Hematopoietic multipotent progenitor cell treated with erythropoietin and hydrocortisone succinate and interleukin-3 and kit ligand, for 6 days (in vitro differentiated cells): ENCODE measurements at regions not wholly inside any gene's neighbourhood (a gene's known extent, or its start where the extent isn't known, plus 50 kb on each side); places are given as distances from the start of the nearest gene placed in this dataset.

Experiments used
- DNase-seq: peaks from one replicate; pipeline ENCODE4 v3.0.0-alpha.2; 2015

DNA sequence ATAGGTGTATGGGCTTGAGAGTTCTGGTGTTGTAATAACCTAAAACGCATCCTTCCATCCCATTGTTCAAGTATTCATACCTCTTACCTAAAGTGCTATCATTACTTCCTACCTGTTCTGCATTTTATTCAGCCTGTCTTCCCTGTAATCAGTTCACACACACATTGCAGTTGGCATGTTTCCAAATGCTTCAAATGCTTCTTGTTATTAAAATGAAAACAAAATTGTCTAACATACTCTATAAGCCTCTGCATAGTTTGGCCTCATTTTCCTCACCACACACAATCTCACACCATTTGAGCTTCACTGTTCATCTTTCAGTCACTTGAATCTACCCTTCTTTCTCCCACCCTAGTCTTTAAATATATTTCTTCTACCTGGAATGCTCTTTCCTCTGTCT, 1178.2 kb upstream of the NRXN1 start:
- no peak for DNase-seq

DNA sequence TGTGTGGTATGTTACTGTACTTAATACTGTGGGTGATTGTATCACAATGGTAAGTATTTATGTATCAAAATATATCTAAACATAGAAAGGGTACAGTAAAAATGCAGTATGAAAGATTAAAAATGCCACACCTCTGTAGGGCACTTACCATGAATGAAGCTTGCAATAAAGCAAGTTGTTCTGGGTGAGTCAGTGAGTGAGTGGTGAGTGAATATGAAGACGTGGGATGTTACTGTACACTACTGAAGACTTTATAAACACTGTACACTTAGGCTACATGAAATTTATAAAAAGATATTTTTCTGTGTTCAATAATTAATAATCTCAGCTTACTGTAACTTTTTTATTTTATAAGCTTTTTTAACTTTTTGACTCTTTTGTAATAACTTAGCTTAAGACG, 1162.4 kb upstream of the NRXN1 start:
- DNase-seq, result no peak

DNA sequence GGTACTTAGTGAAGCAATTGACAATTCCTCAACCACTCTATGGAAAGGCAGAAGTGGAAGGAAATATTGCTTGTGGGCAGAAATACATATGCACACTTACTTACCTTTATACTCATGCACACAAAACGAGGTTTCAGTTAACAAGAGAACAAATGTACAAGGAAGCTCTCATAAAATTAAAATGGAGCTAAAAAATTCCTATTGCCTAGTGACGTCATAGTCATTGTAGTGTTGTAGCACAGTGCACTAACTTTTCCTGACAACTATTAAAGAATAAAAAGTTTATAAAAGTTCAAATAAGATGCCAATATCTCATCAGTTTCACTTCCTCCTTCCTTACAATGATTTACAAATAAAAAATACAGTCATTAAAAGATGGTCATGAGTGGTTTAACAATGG, 1161.9 kb upstream of the NRXN1 start:
- no peak for DNase-seq

DNA sequence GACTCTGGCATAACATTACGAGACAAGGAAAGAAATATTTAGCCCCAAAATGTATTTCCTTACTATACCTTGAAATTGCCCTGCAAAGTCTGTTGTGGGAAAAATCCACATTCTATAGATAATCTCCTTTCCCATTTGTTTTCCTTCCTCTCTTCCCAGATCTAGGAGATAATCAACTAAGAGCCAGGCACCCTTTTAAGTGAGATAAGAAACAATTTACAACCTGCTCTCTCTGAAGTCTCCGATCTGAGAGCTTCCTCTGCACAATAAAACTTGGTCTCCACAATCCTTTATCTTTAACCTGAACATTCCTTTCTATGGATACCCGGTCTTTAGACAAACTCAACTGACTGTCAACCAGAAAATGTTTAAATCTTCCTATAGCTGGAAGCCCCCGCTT, 1160.7 kb upstream of the NRXN1 start:
- DNase-seq, result no peak

DNA sequence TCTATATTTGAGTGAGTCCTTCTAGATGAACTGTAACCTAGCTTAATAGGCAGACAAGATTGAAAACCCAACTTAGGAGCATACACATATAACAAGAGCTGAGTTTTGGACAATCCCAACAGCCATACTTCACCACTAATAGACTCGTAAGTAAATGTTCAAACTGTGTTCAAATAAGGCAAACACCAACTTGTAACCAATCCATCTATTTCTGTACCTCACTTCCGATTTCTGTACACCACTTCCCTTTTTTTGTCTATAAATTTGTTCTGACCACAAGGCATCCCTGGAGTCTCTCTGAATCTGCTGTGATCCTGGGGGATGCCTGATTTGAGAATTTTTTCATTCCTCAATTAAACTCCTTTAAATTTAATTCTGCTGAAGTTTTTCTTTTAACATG, 1149.1 kb upstream of the NRXN1 start:
- no peak for DNase-seq

DNA sequence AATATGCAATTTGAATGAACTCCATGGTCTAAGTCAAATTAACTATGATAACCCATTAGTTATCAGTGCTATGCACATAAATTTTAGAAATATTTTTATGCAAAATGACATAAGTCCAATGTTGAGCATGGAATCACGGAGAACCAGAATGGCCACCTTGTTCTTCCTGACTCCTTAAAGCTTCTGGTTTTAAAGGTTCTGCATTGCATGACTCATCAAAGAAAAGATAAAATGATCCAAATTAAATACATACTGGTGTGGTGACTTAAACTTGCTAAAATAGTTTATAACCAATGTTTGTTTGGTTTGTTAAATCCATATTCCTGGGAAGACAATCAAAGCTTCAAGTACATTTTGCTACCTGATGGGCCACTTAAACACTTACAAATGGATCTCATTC, 1146.9 kb upstream of the NRXN1 start:
- DNase-seq, result no peak

DNA sequence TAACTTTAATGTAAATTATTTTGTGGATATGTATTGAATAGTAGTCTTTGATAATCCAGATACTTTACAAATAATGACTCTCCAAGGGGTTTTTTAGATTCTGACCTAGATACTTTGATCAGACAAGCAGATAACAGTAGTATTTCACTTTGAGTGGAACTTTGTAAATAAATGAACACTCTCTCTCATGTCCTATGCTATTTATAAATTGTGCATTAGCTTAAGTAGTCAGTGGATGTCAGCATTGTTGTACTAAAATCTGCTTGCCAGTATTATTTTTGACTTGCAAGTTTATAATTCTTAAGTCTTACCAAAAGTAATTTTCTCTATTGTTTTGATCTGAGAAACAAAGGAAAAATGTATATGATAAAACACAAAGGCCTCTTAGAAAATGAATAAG, 1113.1 kb upstream of the NRXN1 start:
- no peak for DNase-seq

DNA sequence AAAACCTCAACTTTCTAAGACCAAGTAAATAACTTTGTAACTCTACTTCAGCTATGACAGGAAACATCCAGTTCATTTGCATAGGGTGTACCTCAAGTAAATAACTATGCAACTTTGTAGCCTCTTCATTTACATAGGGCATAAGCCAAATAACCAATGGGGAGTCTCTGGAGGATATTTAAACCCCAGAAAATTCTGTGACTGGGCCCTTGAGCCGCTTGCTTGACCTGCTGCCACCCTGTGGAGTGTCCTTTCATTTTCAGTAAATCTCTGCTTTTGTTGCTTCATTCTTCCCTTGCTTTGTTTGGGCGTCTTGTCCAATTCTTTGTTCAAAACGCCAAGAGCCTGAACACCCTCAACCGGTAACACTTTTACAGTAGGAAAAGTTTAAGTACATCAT, 1112.7 kb upstream of the NRXN1 start:
- DNase-seq, result no peak

DNA sequence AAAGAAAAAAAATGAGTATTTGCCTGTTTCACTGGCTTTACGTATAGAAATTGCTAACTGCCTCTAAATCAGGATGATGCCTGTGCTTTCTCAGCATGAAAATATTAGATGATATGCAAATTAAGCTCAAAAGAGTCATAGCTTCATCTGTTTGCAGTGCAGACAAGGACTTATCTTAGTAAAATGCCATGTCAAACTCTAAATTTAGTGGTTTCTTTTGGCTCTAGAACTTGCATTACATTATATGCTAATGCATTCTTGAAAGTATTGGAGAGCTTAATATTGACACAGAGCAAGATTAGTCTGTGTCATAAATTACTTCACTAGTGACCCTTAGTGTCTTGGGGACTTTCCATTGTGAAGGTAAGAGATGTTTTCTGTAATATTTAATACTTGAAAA, 1109.1 kb upstream of the NRXN1 start:
- no peak for DNase-seq

DNA sequence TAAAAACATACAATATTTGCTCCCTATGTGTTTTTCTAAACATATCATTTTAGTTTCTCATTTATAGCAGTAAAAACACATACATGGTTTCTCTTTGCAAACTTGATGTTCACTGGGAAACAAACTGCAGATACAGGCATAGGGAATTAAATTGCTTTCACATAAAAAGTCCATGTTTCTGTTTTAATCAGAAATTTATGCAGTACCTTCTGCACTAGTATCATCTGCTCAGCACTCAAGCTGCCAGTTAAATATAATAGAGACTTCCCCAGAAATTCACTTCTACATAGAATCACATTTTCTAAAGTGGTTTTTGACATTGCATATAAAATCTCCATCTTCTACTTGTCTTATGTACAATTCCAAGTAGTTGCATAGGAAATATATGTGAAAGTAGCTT, 1107.3 kb upstream of the NRXN1 start:
- DNase-seq, result no peak

DNA sequence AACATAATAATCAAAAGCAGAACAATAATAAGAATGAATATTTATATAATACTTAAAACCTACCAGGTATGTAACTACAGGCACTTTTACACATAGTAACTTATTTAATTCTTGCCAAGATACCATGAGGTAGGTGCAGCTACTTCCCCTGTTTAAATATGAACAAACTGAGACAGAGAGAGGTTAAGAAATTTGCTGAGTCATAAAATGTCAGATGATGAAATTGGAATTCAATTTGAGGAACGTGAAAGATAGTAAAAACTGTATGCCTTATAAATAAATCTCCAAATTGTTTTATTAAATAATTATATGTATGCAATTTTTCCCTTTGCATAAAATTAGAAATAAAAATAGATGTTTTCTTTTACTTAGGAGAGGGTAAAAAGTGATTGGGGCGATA, 1103.3 kb upstream of the NRXN1 start:
- DNase-seq, result no peak

DNA sequence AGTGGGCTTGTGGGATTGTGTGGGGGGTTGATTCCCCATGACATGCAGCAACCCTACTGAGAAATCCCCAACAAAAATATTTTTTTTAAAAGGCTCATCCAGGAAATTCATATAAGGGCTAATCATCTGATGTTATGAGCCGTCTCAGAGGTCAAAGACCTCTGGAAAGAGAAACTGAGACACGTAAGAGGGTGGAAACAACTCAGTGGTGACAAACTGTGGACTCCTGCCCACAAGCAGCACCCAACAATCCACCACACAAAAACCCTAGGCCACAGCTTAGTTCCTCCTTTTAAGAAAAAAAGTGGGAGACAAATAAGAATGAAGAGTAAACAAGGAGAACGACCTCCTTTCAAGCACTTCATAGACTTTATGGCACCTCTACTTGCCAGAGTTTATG, 1096.1 kb upstream of the NRXN1 start:
- no peak for DNase-seq

DNA sequence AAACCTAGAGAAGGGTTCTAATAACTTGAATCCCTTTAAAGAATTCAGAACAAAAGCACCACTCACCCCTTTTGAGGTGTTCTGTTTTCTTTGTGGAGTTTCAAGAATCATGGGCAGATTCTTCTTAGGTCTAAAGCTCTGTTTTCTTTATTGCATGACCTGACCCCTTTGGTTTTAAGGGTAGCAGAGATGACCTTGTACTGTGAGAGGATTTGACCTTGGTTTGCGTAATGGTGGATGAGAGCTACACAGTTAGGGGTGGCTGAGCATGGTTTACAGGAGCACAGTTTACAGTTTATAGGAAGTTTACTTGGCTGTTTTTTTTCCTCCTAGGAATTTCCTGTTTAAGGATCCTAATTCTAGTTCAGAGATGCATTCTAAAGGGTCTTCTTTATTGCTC, 1095.6 kb upstream of the NRXN1 start:
- no peak for DNase-seq

DNA sequence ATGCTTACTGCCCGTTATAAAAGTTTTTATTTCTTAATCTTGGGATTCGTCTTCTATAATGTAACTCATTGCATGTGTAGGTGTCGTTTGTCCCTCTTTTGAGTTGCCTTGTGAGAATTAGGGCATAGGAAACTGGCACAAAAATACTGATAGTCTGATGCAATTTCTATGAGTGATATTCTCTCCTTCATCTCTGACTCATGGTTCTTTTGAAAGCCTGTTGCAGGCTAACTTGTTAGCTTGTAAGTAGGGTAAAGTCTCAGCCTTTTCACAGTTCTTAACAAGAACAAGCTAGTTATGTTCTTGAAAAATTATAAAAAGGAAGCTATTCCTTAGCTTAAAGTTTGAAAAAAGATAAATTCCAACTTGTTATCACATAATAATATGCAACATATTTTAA, 1085.4 kb upstream of the NRXN1 start:
- DNase-seq, result no peak

DNA sequence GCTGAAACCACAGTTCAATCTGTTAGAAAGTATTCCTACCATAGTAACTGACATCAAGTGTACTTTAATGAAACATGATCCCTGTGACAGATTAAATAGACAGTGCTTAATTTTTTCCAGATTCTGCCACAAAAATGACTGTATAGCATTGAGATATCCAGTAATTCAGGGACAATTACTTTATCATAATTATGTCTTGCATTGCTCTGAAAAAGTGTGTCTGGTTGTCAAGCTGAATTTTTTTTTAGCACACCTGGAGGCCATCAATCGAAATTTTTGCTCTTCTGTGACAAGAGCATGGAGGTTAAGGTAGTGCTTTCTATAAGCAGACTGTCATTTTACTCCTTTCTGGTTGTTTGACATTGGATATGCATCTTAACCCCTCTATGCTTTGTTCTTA, 1083.8 kb upstream of the NRXN1 start:
- DNase-seq, result no peak

DNA sequence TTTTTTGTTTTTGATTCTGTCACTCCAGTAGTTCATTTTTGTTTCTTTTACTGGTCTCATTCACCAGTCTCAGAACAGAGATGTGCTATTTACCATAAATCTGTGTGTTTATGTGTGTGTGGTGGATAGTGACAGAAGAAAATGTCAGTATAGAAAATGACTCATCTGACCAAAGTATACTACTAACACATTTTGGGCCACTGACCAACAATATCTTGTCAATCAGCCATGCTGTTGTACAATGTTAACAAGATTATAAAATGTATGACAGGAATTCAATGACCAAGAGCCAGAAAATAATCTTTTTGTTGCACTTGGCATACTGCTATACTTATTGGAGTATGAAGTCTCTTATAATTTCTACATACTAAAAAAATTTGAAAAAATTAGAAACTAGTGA, 1081.4 kb upstream of the NRXN1 start:
- no peak for DNase-seq

DNA sequence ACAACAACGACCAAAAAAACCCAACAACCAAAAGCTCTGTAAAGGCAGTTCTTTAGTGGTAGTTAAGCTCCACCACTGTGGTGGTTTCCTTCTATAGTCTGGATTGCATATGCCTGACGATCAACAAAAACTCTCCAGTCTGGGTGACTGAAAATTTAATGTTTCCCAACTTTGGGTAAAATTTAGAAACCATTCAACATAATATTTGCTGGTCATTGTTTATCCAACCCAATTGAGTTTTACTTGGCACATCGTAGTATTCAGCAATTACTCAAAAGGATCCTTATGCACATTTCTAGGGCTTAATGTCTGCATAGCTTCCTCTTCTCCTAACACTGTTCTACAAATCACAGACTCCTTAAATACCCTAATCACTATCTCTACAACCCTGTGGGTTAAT, 1080.2 kb upstream of the NRXN1 start:
- no peak for DNase-seq

DNA sequence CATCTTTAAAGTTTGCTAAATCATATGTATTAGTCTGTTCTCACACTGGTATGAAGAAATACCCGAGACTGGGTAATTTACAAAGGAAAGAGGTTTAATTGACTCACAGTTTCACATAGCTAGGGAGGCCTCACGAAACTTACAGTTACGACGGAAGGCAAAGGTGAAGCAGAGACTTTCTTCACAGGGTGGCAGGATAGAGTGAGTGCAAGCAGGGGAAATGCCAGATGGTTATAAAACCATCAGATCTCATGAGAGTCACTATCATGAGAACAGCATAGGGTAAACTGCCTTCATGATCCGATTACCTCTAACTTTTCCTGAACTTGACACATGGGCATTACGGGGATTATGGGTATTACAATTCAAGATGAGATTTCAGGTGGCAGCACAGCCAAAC, 1075.2 kb upstream of the NRXN1 start:
- DNase-seq, result no peak

DNA sequence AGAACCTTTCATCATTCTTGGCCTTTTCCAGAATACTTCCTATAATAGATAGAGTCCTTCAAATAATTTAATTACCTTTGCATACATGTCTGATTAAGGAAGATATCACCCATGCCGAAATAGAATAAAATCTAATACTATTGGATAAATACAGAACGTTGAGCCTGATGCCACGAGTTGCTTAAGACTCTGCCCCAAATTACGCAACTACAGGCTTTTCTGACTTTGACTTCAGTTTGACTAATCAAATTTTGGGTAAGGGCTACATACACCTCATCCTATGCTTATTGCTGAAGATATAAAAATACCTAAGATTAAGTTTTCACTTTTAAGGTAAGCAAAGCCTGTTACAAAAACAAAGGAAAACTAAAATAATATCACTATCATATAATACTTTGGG, 1065.1 kb upstream of the NRXN1 start:
- no peak for DNase-seq

DNA sequence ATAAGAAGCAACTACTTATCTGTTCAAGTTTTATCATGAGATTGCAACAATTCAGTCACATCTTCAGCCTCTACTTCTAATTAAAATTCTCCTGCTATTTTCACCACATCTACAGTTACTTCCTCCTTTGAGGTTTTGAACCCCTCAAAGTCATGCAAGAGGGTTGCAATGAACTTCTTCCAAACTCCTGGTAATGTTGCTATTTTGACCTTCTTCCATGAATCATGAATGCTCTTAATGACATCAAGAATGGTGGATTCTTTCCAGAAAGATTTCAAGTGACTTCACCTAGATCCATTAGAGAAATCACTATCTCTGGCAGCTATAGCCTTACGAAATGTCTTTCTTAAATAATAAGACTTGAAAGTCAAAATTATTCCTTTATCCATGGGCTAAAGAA, 1052.8 kb upstream of the NRXN1 start:
- DNase-seq, result no peak

DNA sequence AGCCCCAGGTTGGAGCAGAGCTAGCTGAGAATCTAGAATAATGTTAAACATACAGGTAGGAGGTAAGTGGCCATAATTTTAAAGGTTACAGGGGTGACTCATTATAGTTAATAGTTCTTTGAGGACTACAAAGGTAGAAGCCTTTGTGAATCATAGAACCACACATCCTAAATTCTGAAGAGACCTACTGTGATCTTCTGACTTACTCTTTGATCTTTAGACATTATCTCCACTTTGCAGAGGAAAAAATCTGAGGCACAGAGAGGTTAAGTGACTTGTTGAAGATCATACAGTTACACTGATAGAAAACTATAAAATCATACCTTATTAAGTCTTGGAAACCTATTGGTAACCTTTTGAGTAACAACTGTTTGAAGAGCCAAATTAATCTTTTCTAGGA, 1051.3 kb upstream of the NRXN1 start:
- no peak for DNase-seq

DNA sequence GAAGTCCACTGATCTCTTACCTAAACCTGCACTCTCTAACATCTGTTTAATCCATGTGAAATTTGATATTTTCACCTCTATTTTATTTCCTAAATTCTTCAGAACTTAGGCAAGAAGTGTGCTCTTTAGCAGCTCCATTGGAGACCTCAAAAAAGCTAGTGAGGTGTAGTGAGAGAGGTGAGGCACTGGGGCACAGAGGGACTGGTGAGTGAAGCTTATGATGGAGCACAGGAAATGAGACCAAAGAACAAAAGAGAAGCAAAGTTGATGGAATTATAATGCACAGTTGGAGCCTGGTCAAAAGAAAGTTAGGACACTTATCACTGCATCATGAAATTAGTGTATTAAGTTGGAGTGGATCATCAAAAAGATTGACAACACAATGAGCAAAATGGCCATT, 1050.7 kb upstream of the NRXN1 start:
- no peak for DNase-seq

DNA sequence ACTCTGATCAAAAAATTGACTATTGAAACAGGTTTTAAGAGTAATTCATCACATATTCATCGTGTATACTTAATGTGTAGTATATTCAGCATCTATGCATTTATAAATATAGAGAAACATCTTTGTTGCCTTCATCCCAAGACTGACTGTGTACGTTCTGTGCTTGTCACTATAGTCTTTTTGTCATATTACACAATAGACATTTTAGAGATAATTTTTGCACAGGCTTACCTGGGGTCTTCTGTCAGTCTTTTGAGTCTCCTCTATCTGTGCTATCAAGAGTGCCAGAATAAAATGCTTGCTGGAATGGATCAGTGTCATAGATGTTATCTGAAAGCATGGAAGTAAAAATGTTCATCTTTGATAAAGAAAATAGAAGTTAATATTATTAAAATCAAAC, 1047.7 kb upstream of the NRXN1 start:
- DNase-seq, result no peak

DNA sequence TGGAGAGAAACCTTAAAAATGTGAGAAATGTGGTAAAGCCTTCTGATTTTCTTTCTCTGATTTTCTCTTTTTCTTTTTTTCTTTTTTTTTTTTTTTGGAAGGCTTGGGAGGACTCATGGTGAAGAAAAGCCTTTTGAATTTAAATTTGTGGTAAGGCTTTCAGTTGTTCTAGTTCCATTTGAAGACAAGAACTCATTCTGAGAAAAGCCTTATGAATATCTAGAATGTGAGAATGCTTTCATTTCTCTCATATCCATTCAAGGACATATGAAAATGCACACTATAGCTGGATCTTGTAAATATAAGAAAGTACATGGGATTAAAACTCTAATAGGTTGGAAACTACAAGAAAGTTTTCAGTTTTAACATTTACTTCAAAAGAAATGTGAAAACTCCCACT, 1045.2 kb upstream of the NRXN1 start:
- no peak for DNase-seq

DNA sequence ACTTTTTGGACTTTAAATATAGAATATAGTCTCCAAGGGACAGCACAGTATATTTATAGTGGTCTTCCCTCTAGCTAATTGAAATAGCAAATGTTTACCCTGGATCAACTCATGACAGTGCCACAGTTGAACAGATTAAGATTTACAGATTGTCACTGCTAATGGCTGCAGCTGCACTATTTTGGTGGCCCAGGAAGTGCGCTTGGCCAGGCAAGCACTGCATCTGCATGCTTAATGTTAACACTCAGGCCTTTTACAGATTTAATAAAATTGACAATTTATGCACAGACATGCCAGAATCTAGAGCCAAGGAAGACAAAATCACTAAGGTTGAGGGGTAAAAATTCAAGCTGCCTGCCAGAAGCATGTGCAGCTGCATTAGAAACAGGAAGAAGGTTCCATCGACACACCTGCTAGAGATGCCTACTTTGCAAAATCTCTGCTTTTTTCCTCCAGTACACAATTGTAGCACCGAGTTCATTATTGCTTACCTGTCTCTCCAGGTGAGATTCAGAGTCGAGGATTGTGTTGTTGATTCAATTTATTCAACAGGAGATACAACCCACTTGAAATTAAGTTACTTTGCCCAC, 1042.3 kb upstream of the NRXN1 start:
- no peak for DNase-seq

DNA sequence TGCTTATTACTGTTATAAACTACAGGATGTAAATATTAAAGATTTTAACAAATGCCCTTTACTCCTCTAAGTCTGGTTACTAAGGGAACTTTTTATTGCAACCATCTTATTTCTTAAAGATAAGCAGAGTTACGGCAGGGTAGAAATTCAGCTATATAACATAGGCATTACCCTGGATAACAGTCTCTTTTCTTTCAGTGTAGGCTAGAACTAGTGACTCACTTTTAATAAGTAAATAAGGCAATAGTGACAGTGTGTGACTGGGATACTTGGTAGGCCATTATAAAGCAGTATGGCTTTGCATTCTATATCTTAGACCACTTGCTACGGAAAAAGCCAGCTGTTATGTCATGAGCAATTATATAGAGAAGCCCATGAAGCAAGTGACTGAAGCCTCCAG, 1041.0 kb upstream of the NRXN1 start:
- no peak for DNase-seq
